ENCODE measurements at regions not wholly inside any gene's neighbourhood (a gene's known extent, or its start where the extent isn't known, plus 50 kb on each side); places are given as distances from the start of the nearest gene placed in this dataset.

- no peak for TF ChIP-seq CTCF (IDR thresholded peaks at IDR 0.05)
- DNase-seq (ENCODE audit: low spot score in 2 of 2) = no peak
- H3K27me3 ChIP-seq = no peaks in the 10 kb centered on the region
- H3K4me3 ChIP-seq = no peak overlapping the region
- H3K27ac ChIP-seq = no peak overlapping the region
- intact Hi-C loops (cut with DNase I) = no loop called here
- no peaks in the 10 kb centered on the region for H3K36me3 ChIP-seq
- H3K4me1 ChIP-seq = no peaks in the 10 kb centered on the region
- no peaks in the 10 kb centered on the region for H3K9me3 ChIP-seq
These were observed 574.8 kb downstream of the MBD2 start for GRCh38 chr18:53649621-53650020.

- intact Hi-C loops (cut with DNase I) = no loop called here
- no peak overlapping the region for H3K27ac ChIP-seq
- TF ChIP-seq CTCF (IDR thresholded peaks at IDR 0.05) = no peak
- no peaks in the 10 kb centered on the region for H3K9me3 ChIP-seq
- DNase-seq (ENCODE audit: low spot score in 2 of 2) = no peak
- H3K4me1 ChIP-seq = no peaks in the 10 kb centered on the region
- no peaks in the 10 kb centered on the region for H3K36me3 ChIP-seq
- H3K27me3 ChIP-seq = no peaks in the 10 kb centered on the region
- no peak overlapping the region for H3K4me3 ChIP-seq
These were observed 579.5 kb downstream of the MBD2 start for GRCh38 chr18:53644799-53645471.

GRCh38 chr18:53639687-53640086, 584.8 kb downstream of the MBD2 start:
- Histone ChIP-seq H3K4me1 (no peaks in the 10 kb centered on the region), H3K9me3 (no peaks in the 10 kb centered on the region), H3K4me3 (no peak overlapping the region), H3K36me3 (no peaks in the 10 kb centered on the region), H3K27ac (no peak overlapping the region), H3K27me3 (no peaks in the 10 kb centered on the region)
- TF ChIP-seq CTCF (IDR thresholded peaks at IDR 0.05) = no peak
- no peak for DNase-seq (ENCODE audit: low spot score in 2 of 2)
- intact Hi-C loops (cut with DNase I) = no loop called here

- Histone ChIP-seq H3K4me3 (no peak overlapping the region), H3K36me3 (no peaks in the 10 kb centered on the region), H3K27me3 (no peaks in the 10 kb centered on the region), H3K27ac (no peak overlapping the region), H3K9me3 (no peaks in the 10 kb centered on the region), H3K4me1 (no peaks in the 10 kb centered on the region)
- TF ChIP-seq CTCF (IDR thresholded peaks at IDR 0.05) = no peak
- intact Hi-C loops (cut with DNase I) = no loop called here
- no peak for DNase-seq (ENCODE audit: low spot score in 2 of 2)
These were observed 595.1 kb downstream of the MBD2 start for GRCh38 chr18:53629337-53629736.

GRCh38 chr18:53625997-53626599, 598.4 kb downstream of the MBD2 start:
- H3K27me3 ChIP-seq = no peaks in the 10 kb centered on the region
- no peak overlapping the region for H3K4me3 ChIP-seq
- H3K4me1 ChIP-seq = no peaks in the 10 kb centered on the region
- no peak overlapping the region for H3K27ac ChIP-seq
- no peaks in the 10 kb centered on the region for H3K9me3 ChIP-seq
- no peaks in the 10 kb centered on the region for H3K36me3 ChIP-seq
- no peak for DNase-seq (ENCODE audit: low spot score in 2 of 2)
- intact Hi-C loops (cut with DNase I) = no loop called here
- TF ChIP-seq CTCF (IDR thresholded peaks at IDR 0.05) = no peak
